SU-DHL-6 (cell line): ENCODE measurements at regions not wholly inside any gene's neighbourhood (a gene's known extent, or its start where the extent isn't known, plus 50 kb on each side); places are given as distances from the start of the nearest gene placed in this dataset.
A peak's percentile ranks its signal among the peaks of the same experiment; 100 is the strongest.

Experiments
- H2AFZ ChIP-seq: fragments of 200-600 bp; sonication (generic); 2 replicates; pipeline ENCODE4 v1.6.1; 2014; ENCODE audit warnings: low read depth, mild to moderate bottlenecking, moderate library complexity, mixed read lengths, antibody characterized with exemption, low read length; ENCODE audit not compliant: severe bottlenecking
- H3F3A ChIP-seq: fragments of 200-600 bp; shearing (Covaris generic); 2 replicates; pipeline ENCODE4 v1.6.0; 2016; ENCODE audit warnings: antibody characterized with exemption, mild to moderate bottlenecking; ENCODE audit not compliant: insufficient read depth
- H3K27ac ChIP-seq: fragments of 200-600 bp; sonication (generic); 2 replicates; pipeline ENCODE4 v1.5.1; 2016; ENCODE audit warnings: low read depth, mild to moderate bottlenecking, low read length, moderate library complexity, mixed read lengths
- H3K27me3 ChIP-seq: fragments of 200-600 bp; sonication (generic), shearing (Covaris generic); 2 replicates; pipeline ENCODE4 v1.6.0; 2014; ENCODE audit warnings: mild to moderate bottlenecking, low read length
- H3K36me3 ChIP-seq: fragments of 200-600 bp; sonication (generic); 2 replicates; pipeline ENCODE4 v1.6.1; 2014; ENCODE audit warnings: mild to moderate bottlenecking, low read length, mixed read lengths
- H3K4me2 ChIP-seq: fragments of 300-600, 200-600 bp; shearing (Covaris generic), sonication (generic); 2 replicates; pipeline ENCODE4 v1.6.0; 2014; ENCODE audit warnings: low read length, low read depth, mild to moderate bottlenecking; ENCODE audit not compliant: poor library complexity, severe bottlenecking
- H3K4me3 ChIP-seq: fragments of 200-600 bp; sonication (generic); 2 replicates; pipeline ENCODE4 v1.5.1; 2014; ENCODE audit warnings: antibody characterized with exemption, low read length, mild to moderate bottlenecking, mixed read lengths; ENCODE audit not compliant: insufficient read depth, poor library complexity, severe bottlenecking
- H3K79me2 ChIP-seq: fragments of 200-600 bp; sonication (generic); 2 replicates; pipeline ENCODE4 v1.6.1; 2014; ENCODE audit warnings: mild to moderate bottlenecking, low read length, moderate library complexity; ENCODE audit not compliant: insufficient read depth
- H3K9ac ChIP-seq: fragments of 200-600 bp; sonication (generic); 2 replicates; pipeline ENCODE4 v1.7.0; 2014; ENCODE audit warnings: mild to moderate bottlenecking, low read length
- H3K9me2 ChIP-seq: fragments of 200-600 bp; sonication (generic); replicated peaks from 2 replicates; pipeline ENCODE4 v1.6.1; 2014; ENCODE audit warnings: low read length; ENCODE audit not compliant: insufficient read depth
- H3K9me3 ChIP-seq: fragments of 200-600 bp; sonication (generic); 2 replicates; pipeline ENCODE4 v1.6.1; 2014; ENCODE audit warnings: low read length, mixed read lengths; ENCODE audit not compliant: insufficient read depth
- H4K20me1 ChIP-seq: fragments of 200-600 bp; sonication (generic); 2 replicates; pipeline ENCODE4 v1.6.1; 2014; ENCODE audit warnings: low read depth, mild to moderate bottlenecking, antibody characterized with exemption, low read length, moderate library complexity, mixed read lengths
- CTCF ChIP-seq: fragments of 200-600 bp; sonication (generic); IDR thresholded peaks from one replicate; pipeline ENCODE4 v1.5.1; 2017; ENCODE audit warnings: antibody characterized with exemption, mild to moderate bottlenecking, low read length, moderate library complexity; ENCODE audit not compliant: insufficient read depth, poor library complexity, severe bottlenecking
- EZH2phosphoT487 ChIP-seq: fragments of 200-600 bp; sonication (generic), shearing (Covaris generic); conservative IDR thresholded peaks from 2 replicates; pipeline ENCODE4 v1.6.1; 2018; ENCODE audit warnings: mild to moderate bottlenecking, antibody characterized with exemption, low read length, moderate library complexity, mixed read lengths

GRCh38 chr4:62622089-62622488 is 1422.0 kb downstream of the ADGRL3 start:
- TF ChIP-seq CTCF (no peak), EZH2phosphoT487 (no peak)
- no peaks in the 10 kb centered on the region for H4K20me1 ChIP-seq
- H3F3A ChIP-seq: no peaks in the 10 kb centered on the region
- no peak overlapping the region for H3K27ac ChIP-seq
- H3K9ac ChIP-seq: no peak overlapping the region
- no peaks in the 10 kb centered on the region for H3K27me3 ChIP-seq
- H3K36me3 ChIP-seq: no peaks in the 10 kb centered on the region
- no peaks in the 10 kb centered on the region for H3K9me2 ChIP-seq
- H3K9me3 ChIP-seq: no peaks in the 10 kb centered on the region
- H2AFZ ChIP-seq: no peak overlapping the region
- H3K79me2 ChIP-seq: no peaks in the 10 kb centered on the region
- no peak overlapping the region for H3K4me2 ChIP-seq
- H3K4me3 ChIP-seq: no peak overlapping the region

GRCh38 chr4:62619971-62620370 is 1419.8 kb downstream of the ADGRL3 start:
- no peak overlapping the region for H2AFZ ChIP-seq
- no peaks in the 10 kb centered on the region for H3F3A ChIP-seq
- no peak overlapping the region for H3K4me3 ChIP-seq
- H3K4me2 ChIP-seq: no peak overlapping the region
- H3K27me3 ChIP-seq: no peaks in the 10 kb centered on the region
- H3K27ac ChIP-seq: no peak overlapping the region
- H3K9ac ChIP-seq: no peak overlapping the region
- no peaks in the 10 kb centered on the region for H3K36me3 ChIP-seq
- no peaks in the 10 kb centered on the region for H3K79me2 ChIP-seq
- no peaks in the 10 kb centered on the region for H3K9me3 ChIP-seq
- no peaks in the 10 kb centered on the region for H4K20me1 ChIP-seq
- TF ChIP-seq EZH2phosphoT487 (no peak), CTCF (no peak)
- no peaks in the 10 kb centered on the region for H3K9me2 ChIP-seq

GRCh38 chr4:62618042-62618441 is 1417.9 kb downstream of the ADGRL3 start:
- Histone ChIP-seq H3K27me3 (no peaks in the 10 kb centered on the region), H3K9me2 (no peaks in the 10 kb centered on the region), H3K79me2 (no peaks in the 10 kb centered on the region), H3K9ac (no peak overlapping the region), H3F3A (no peaks in the 10 kb centered on the region), H3K4me3 (no peak overlapping the region), H4K20me1 (no peaks in the 10 kb centered on the region), H3K27ac (no peak overlapping the region), H3K36me3 (no peaks in the 10 kb centered on the region), H2AFZ (no peak overlapping the region), H3K9me3 (no peaks in the 10 kb centered on the region), H3K4me2 (peak overlapping the region; percentile 24)
- TF ChIP-seq EZH2phosphoT487 (no peak), CTCF (no peak)
